Mucosa of gallbladder (tissue), 1 donor: ENCODE measurements at regions not wholly inside any gene's neighbourhood (a gene's known extent, or its start where the extent isn't known, plus 50 kb on each side); places are given as distances from the start of the nearest gene placed in this dataset.
"Not testable (repeated sequence)": the region's sequence is repeated elsewhere in the genome, so short reads cannot be mapped to it uniquely, and the experiment has no call there.

Experiments
- DNase-seq: peaks from one replicate; pipeline ENCODE4 v3.0.0-alpha.2; 2020; ENCODE audit warnings: low spot score
- donor health status: DM: no; HTN: no; CAD: no.

DNA sequence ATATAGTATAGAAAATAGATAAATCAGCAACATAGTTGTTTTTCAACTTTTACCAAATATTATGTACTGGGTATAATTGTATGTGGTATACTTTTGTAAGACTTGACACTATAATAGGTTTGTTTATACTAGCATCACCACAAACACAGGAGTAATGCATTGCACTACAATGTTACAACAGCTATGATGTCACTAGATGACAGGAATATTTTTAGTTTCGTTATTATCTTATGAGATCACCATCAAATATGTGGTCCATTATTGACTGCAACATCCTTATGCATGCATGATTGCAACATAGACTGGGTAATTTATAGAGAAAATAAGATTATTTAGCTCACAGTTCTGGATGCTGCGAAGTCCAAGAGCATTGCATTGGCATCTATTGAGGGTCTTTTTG lies 678.4 kb upstream of the ZNF804A start:
- DNase-seq = no peak

DNA sequence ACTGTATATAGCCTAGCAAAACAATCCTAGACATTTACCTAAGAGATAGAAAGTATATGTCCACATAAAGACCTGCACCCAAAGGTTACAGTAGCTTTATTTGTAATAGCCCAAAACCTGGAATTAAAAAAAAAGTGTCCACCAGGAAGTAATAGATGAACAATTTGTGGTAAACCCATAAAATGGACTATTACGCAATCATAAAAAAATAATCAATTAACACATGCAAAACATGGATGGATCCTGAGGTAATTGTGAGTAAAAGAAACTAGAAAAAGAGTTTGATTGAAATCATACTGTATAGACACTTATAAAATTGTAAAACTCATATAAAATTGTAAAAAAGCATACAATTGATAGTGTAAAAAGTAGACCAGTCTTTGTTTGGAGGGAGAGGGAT lies 673.0 kb upstream of the ZNF804A start:
- no peak for DNase-seq

DNA sequence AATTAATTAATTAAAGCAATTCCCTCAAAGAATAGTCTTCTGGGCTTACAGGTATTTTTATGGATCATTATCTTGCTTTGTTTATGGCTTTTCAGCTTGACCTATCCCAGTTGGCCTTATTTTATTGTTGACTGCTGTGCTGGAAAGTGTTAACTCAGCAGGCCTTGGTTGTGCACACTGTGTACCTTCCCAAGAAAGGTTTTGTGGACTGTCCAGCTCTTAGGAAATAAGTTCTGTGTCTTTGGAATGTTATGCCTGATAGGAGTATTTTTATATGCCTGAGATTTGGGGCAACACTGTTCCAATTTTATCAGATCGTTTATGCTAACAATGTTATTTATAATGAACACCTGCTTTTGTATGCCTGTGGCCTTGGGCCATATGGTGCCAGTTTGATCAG lies 671.9 kb upstream of the ZNF804A start:
- DNase-seq = no peak

DNA sequence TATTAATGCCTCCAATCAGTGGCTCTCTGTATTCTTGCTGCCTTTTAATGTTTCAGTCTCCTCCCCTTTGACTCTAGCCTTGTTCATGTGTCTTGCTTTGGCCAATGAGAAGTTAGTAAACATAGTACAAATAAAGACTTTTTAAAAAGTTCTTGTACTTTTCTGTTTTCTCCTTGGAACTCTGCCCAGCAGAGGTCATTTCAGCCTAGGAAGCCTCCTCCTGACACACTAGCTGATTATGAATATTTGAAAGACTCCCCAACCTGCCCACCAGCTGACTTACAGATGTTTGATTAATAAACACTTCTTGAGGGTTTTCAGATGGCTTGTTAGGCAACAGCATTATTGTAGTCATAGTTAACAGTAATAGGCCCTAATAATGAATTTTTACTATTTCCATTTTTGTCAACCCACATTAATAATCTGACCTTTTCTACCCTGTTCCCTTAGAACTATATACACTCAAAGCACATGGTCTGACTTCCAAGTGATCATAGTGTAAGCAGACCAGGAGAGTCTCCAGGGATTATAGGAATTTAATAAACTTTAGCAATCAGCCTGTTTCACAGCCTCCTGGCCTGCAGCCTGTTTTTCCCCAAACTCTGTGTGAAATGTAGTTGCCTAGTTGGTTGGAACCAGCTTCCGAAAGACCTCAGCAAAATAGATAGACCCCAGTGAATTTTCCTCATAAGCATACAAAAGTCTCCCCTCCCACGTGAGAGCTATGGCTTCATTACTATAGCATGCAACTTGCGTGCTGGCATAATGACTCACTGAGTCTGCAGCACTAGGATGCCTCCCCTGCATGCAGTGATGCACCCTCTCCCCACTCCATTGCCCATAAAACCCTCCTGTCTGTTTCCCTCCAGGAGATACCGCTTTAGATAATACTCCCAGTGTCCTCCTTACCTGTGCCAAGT lies 670.7 kb upstream of the ZNF804A start:
- DNase-seq = no peak

DNA sequence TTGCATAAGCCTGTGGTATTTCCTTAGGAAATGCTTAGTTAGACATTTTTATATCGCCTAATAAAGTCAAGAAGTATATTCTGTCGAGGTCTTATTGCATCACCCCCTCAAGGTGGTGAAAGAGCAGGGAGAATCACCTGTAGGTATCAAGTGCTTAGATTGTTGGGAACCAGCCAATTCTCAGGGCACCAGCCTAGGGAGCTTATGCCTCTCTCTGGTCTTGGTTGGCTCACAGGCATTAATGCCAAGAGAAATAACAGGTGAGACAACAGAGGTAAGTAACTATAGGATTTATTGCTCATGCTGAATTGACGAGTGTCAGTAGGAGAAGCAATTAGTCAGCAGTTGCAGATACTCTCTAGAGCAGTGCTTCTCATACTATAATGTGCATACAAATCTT lies 663.3 kb upstream of the ZNF804A start:
- DNase-seq = no peak

DNA sequence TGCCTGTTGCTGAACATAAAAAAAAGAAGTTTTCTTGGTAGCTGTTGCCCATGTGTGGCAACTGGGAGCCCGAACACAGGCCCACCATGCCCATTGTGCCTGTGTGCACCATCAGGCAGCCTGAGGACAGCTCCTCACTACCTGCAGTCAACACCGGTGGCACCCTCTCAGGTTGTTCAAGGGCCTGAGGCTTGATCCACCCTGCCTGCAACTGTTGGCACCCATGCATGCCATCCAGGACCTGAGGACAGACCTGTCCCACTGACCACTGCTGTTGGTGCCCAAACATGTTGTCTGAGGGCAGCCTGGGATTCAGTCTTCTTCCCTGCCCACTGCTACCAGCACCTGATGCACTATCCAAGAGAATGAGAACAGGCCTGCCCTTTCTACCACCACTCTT lies 661.1 kb upstream of the ZNF804A start:
- no peak for DNase-seq

DNA sequence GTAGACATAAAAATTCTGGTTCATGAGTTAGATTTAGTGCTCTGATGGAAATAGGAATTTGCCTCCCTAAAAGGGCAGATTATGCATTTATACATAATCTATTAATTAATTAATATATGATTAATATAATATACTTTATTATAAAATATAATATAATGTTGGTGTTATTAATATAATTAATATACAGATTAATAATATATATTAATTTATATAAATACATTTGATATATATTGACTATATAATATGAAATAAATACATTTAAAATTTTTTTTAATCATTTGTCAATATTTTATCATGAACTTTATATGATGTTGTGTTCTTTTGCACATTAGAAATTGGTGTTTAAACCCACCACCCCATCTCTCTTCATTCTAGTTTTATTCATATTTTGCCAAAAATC lies 652.1 kb upstream of the ZNF804A start:
- no peak for DNase-seq

DNA sequence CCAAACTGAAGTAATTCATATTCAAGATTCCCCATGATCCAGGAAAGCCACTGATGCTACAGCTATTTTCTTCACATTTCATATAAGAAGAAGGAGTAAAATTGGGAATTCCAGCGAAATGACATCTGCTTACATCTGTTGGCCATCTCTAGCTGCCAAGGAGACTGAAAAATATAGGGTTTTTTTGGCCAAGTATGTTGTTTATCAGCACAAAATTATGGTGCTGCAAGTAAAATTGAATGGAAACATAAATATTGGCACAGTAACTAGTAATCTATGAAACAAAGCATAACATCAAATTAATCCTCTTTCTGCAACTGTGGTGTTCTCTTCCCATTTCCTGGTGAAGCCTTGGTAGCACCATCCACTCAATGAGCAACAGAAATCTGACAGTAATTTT lies 649.5 kb upstream of the ZNF804A start:
- DNase-seq = no peak

DNA sequence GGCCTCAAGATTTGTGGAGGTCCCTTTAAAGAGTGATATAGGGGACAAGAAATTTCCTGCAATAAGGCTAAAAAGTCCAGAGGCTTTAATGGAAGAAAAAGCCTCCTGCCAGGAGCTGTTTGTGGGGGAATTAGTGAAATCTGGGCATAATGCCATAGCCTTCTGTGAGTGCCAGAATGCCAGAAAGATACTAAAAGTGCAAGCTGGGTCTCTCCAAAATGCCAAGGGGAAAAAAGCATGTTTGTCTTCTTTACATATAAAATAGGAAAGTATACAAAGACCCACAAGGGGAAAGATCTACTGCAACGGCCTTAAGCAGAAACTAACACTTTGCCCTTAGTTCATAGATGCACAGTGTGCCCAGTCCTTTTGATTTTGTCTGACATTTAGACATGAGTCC lies 647.7 kb upstream of the ZNF804A start:
- DNase-seq = no peak

DNA sequence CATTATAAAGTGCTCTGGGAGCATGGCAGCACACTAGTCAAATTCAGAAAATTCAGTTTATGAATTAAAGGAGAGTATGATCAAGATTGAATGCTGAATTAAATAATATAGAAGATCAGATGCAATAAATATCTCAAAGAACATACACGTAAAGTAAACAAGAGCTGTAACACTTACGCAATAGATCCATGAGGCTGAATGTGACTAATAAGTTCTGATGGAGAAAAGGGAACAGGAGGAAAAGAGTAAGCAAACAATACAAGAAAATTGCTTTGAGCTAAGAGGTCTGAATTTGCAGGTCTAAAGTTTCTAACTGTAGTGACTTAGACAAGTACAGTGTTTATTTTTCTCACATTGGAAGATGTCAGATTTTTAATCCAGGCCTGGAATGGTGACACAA lies 646.7 kb upstream of the ZNF804A start:
- DNase-seq = no peak

DNA sequence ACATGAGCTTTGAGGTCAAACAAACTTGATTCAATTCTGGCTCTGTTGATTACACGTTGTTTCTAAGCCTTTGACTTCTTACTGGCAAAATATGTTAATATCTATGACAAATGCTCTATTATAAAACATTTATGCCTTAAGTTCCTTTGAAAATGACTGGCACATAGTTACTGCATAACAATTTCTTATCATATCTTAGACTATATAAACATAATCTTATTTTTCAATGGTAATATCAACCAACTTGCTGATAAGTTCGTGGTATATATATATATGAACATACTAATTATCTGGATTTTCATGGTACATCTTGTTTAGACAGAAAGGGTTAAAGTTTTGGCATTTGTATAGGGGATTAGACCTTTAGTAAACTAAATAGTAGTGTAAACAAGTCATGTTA lies 645.6 kb upstream of the ZNF804A start:
- no peak for DNase-seq

DNA sequence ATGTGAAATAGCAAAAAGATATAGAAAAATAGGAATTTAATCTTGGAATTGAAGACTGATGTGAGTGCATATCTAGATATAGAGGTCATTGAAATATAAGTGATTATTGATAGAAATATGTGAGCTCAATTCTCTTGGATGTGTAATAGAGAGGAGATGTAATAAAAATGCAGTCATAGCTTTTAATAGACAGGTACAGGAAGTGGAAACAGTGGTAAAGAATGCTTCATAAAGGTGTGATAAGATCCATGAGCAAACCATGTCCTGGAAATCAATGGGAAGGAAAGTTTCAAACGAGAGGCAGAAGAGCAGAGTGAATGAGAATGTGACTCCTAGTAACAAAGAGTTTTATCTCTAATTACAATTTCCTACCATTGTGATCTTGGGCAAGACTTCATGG lies 634.7 kb upstream of the ZNF804A start:
- no peak for DNase-seq

DNA sequence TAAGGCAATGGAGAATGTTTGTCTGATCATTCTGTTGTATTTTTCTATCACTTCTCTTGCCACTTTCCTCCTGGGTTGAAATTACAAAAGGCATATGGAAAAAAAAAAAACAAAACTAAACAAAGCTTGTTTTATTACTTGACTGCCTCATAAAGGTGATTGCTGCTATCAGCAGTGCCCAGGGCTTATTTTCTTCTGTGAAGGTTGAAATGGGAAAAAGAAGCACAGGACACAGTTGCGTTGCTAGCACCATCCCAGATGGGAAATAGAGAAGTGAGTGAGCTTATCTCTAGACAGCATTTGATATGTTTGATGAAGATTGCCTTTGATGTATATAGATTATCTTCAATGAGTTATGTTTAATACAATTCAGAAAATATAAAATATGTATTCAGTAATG lies 633.8 kb upstream of the ZNF804A start:
- no peak for DNase-seq

DNA sequence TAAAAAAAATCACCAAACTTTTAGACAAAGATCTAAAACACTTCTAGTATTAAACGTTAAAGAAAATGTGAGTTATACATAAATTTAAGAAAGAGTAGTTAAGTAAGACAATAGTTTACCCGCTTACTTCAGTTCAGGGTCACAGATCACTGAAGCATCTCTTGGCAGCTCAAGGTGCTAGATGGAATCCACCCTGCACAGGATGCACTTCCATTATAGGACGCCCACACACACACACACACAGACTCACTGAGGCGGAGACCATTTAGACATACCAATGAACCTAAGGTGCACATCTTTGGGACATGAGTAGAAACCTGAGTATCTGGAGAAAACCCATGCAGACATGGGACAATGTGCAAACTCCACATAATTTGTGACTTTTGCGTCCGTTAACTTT lies 630.6 kb upstream of the ZNF804A start:
- DNase-seq = no peak

DNA sequence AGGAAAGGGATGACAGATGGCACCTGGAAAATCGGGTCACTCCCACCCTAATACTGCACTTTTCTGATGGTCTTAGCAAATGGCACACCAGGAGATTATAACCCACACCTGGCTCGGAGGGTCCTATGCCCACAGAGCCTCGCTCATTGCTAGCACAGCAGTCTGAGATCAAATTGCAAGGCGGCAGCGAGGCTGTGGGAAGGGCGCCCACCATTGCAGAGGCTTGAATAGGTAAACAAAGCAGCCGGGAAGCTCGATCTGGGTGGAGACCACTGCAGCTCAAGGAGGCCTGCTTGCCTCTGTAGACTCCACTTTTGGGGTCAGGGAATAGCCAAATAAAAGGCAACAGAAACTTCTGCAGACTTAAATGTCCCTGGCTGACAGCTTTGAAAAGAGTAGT lies 622.7 kb upstream of the ZNF804A start:
- DNase-seq = not testable (repeated sequence)

DNA sequence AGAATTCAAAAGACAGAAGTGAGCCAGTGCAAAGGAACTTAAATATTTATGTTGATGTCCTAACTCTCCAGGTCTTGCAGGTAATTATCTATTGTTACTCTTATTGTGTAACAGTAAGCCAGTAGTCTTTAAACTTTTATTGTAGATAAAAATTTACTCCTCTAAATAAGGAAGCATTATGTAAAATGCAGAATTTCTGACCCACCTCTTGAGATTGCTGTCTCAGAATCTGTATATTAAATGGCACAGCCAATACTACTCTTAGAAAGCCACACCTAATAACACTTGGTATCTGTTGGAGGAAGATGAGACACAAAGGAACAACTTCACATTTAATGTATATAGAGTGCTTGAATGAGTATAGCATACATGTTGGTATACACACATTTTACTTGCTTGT lies 613.5 kb upstream of the ZNF804A start:
- DNase-seq = no peak

DNA sequence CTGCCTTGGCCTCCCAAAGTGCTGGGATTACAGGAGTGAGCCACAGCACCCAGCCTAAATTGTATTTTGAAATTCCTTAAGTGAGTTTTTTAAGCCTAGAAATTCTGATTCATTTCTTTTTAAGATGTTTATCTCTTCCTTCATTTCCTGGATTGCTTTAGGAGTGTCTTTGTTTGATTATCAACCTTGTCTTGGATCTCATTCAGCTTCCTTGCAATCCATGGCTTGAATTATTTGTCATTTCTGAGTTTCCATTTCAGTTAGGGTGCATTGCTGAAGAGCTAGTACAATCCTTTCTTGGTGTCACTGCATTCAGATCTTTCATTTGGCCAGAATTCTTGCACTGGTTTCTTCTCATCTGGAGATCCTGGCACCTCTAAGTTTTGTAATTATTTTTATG lies 606.4 kb upstream of the ZNF804A start:
- no peak for DNase-seq

DNA sequence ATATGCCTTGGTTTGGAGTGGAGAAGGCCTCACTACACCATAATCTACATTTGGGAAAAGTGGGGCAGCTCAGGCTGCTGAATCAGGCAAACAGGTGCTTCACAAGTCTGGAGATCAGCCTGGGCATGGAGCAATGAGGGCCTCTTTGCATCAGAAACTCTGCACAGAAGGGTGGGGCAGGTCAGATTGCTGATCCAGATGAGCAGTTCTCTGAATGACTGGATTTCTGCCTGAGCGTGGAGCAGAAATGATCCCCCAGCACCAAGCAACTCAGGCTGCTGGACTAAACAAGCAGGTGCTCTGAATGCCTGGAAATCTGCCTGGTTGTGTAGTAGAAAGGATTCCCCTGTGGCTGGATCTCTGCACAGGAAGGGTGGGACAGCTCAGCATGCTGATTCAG lies 605.3 kb upstream of the ZNF804A start:
- no peak for DNase-seq

DNA sequence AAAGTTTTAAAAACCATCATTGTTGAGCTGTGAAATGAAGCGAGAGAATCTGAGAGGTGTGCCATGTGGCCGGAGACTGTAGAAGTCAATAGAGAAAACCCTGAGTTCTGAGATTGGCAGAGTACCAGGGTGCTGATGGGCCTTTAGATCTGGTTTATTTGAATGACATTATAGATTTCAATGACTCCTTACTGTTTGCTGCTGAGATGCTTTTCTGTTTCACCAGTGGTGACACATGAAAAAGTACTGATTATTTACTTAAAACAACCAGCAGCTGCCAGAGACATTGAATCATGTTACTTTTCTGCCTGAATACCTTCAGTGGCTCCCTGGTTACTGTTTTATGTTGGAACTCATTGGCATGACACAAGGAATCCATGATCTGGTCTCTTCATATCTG lies 602.7 kb upstream of the ZNF804A start:
- no peak for DNase-seq

DNA sequence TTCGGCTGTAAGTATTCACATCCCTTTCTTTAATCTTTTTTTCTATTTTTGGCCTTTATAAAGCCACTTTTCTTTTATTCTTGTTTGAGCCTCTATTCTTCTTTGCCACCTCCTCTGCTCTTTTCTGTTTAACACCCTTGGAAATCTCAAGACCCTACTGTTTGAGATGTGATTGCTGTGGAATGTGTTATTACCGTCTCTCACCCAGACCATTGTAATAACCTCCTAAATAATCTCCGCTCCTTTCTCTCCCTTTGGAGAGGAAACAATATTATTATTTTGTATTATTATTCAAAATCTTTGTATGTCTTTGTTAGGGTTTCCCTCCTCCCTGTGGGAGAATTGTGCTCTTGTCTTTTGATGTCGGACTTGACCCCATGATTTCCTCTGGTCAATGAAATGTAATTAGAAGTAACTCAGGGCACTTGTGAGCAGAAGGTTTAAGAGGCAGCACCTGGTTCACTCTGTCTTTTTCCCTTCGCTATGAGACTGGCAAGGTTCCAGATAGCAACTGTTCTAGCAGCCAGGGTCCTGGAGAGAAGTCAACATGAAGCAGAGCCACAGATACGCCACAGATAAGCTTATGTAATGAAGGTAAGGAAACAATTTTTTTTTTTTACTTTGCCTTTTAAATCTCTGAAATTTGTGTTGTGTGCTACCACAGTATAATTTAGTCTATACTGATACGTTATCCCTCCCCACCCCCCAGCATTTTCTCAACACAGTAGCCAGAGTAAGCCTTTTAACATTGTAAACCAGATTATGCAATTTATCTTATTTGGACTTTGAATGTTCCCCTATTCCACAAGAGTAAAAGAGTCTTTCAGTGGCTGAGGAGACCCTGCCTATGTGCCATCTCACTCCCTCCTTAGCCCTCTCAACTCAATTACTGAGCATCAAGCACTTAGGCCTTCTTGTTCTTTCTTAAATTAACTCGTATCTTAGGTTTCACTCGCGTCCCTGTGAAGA lies 601.2 kb upstream of the ZNF804A start:
- DNase-seq = no peak

DNA sequence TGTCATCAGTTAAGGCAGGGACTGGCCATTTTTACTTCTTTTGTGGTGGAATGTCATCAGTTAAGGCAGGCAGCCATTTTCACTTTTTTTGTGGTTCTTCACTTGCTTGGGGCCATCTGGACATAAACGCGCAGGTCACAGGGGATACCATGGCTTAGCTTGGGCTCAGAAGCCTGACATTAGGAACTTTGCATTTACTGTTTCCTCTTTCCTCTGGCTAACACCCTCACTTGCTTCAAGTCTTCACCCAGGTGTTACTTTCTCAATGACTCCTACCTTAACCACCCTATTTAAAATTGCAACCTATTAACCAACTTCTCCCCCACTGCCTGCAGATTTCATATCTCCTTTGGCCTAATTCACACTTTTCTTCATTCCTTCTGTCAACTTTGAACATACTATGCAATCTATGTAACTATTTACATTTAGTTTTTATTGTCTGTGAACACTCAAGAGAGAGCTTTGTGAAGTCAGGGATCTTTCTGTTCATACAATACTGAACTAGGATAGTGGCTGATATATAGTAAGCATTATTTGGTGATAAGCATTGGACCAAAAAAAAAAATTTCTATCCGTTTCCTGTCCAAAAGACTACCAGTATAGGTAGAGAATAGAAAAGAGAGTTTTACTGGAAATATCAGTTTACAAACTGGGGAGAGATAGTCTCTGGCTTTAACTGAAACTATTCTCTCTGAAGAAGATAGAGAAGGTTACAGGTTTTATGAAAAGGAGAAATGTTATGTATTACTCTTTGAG lies 600.1 kb upstream of the ZNF804A start:
- DNase-seq = no peak

DNA sequence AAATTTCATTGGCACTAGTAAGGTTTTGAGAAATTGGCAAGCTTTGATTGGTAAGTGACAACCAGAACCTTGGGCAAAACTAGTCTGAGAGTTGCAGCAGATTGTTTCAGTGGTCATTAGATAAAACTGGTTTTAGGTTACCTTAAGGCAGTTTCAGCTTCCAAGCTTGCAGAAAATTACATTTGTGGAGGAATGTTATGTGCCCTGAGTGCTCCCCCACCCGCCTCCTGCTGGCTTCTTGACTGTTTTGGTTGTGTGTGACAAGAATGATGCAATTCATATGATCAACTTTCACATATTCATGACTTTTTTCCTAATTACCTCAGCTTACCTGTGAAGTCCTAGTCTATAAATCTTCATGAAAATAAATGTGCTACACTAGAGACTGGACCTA lies 599.5 kb upstream of the ZNF804A start:
- no peak for DNase-seq
